ENCODE measurements at regions not wholly inside any gene's neighbourhood (a gene's known extent, or its start where the extent isn't known, plus 50 kb on each side); places are given as distances from the start of the nearest gene placed in this dataset.
A peak's percentile ranks its signal among the peaks of the same experiment; 100 is the strongest.

GRCh38 chr21:22490049-22490448 lies 1491.8 kb downstream of the NCAM2 start:
- H3K9me3 Mint-ChIP-seq = peaks cover 0 to 20% (median 13%) of the 10 kb centered on the region in 7 donors
- intact Hi-C loops (cut with micrococcal nuclease) = no loop called here
- WGBS (ENCODE audit: insufficient coverage) = no CpG with 5 or more reads among the region's 1 CpG

GRCh38 chr21:22516230-22516629 lies 1518.0 kb downstream of the NCAM2 start:
- H3K27ac Mint-ChIP-seq = peak overlapping the region in 1 of 7 donors; percentile 2
- H3K4me3 Mint-ChIP-seq = no peak overlapping the region

More at GRCh38 chr21:22490049-22490448, 1491.8 kb downstream of the NCAM2 start:
- no peaks in the 10 kb centered on the region for H3K4me1 ChIP-seq (ENCODE audit: control insufficient read depth in 1 of 2, insufficient read depth in 2 of 2, low read length in 2 of 2)
- H3K27ac ChIP-seq (ENCODE audit: low read depth in 1 of 2, low read length in 2 of 2) = no peak overlapping the region
- no peak overlapping the region for H3K27ac Mint-ChIP-seq
- H3K4me2 ChIP-seq (replicated peaks; ENCODE audit: extremely low read depth, low read length, poor library complexity, severe bottlenecking) = no peak overlapping the region
- no peaks in the 10 kb centered on the region for H3K36me3 ChIP-seq (replicated peaks in 1 of 2; ENCODE audit: control insufficient read depth in 1 of 2, insufficient read depth in 2 of 2, low read length in 2 of 2)
- no peak overlapping the region for H3K9ac ChIP-seq (ENCODE audit: insufficient read depth, low read length, poor library complexity, severe bottlenecking)
- no peak for DNase-seq
- H3K27me3 ChIP-seq (ENCODE audit: control insufficient read depth in 2 of 2, insufficient read depth in 2 of 2, low read length in 2 of 2) = no peaks in the 10 kb centered on the region
- H3K4me3 Mint-ChIP-seq = no peak overlapping the region
- H3K4me1 Mint-ChIP-seq = no peaks in the 10 kb centered on the region
- no peaks in the 10 kb centered on the region for H3K79me2 ChIP-seq (ENCODE audit: insufficient read depth, low read length)
- H4K20me1 ChIP-seq (ENCODE audit: insufficient read depth, low read length) = no peaks in the 10 kb centered on the region
- no peak for TF ChIP-seq CTCF (IDR thresholded peaks at IDR 0.05)
- no peaks in the 10 kb centered on the region for H3K36me3 Mint-ChIP-seq
- H3K4me3 ChIP-seq (replicated peaks in 1 of 3; ENCODE audit: low read depth in 2 of 3, low read length in 3 of 3) = no peak overlapping the region
- no peaks in the 10 kb centered on the region for H3K27me3 Mint-ChIP-seq (ENCODE audit: low read depth in 3 of 3)
- H2AFZ ChIP-seq (ENCODE audit: insufficient read depth, low read depth, low read length, poor library complexity, severe bottlenecking) = no peak overlapping the region
- peaks cover 14 to 16% of the 10 kb centered on the region in 2 donors for H3K9me3 ChIP-seq (replicated peaks in 1 of 2; ENCODE audit: control insufficient read depth in 1 of 2, insufficient read depth in 1 of 2, low read length in 2 of 2)

More at GRCh38 chr21:22516230-22516629, 1518.0 kb downstream of the NCAM2 start:
- Histone ChIP-seq H3K4me2 (replicated peaks; ENCODE audit: extremely low read depth, low read length, poor library complexity, severe bottlenecking) (no peak overlapping the region), H3K36me3 (replicated peaks in 1 of 2; ENCODE audit: control insufficient read depth in 1 of 2, insufficient read depth in 2 of 2, low read length in 2 of 2) (no peaks in the 10 kb centered on the region), H3K9ac (ENCODE audit: insufficient read depth, low read length, poor library complexity, severe bottlenecking) (no peak overlapping the region), H4K20me1 (ENCODE audit: insufficient read depth, low read length) (no peaks in the 10 kb centered on the region), H2AFZ (ENCODE audit: insufficient read depth, low read depth, low read length, poor library complexity, severe bottlenecking) (no peak overlapping the region), H3K27ac (ENCODE audit: low read depth in 1 of 2, low read length in 2 of 2) (no peak overlapping the region), H3K27me3 (ENCODE audit: control insufficient read depth in 2 of 2, insufficient read depth in 2 of 2, low read length in 2 of 2) (no peaks in the 10 kb centered on the region), H3K9me3 (replicated peaks in 1 of 2; ENCODE audit: control insufficient read depth in 1 of 2, insufficient read depth in 1 of 2, low read length in 2 of 2) (peaks cover 16 to 26% of the 10 kb centered on the region in 2 donors), H3K79me2 (ENCODE audit: insufficient read depth, low read length) (no peaks in the 10 kb centered on the region), H3K4me1 (ENCODE audit: control insufficient read depth in 1 of 2, insufficient read depth in 2 of 2, low read length in 2 of 2) (peaks cover 0 to 5% of the 10 kb centered on the region in 2 donors), H3K4me3 (replicated peaks in 1 of 3; ENCODE audit: low read depth in 2 of 3, low read length in 3 of 3) (peak overlapping the region in 1 of 3 experiments; percentile 4)
- H3K4me1 Mint-ChIP-seq = peaks cover 9% of the 10 kb centered on the region
- H3K9me3 Mint-ChIP-seq = peaks cover 6 to 19% (median 10%) of the 10 kb centered on the region in 7 donors
- 0% methylated on average over 1 of the region's 3 CpGs for WGBS (ENCODE audit: insufficient coverage)
- intact Hi-C loops (cut with micrococcal nuclease) = no loop called here
- H3K36me3 Mint-ChIP-seq = no peaks in the 10 kb centered on the region
- DNase-seq = peak in 2 of 3 donors; percentile 2 to 59
- no peaks in the 10 kb centered on the region for H3K27me3 Mint-ChIP-seq (ENCODE audit: low read depth in 3 of 3)
- no peak for TF ChIP-seq CTCF (IDR thresholded peaks at IDR 0.05)
